ENCODE measurements at regions not wholly inside any gene's neighbourhood (a gene's known extent, or its start where the extent isn't known, plus 50 kb on each side); places are given as distances from the start of the nearest gene placed in this dataset.

- Histone ChIP-seq H3K27ac (no peak overlapping the region), H3K4me3 (no peak overlapping the region), H3K4me1 (no peaks in the 10 kb centered on the region), H3K9me3 (no peaks in the 10 kb centered on the region), H3K4me2 (no peak overlapping the region)
- ChIA-PET POLR2A (no interaction called here), CTCF (interaction anchor here (1.3 to 1.5 kb wide), 2 partner anchors 10 to 23 kb away, joined by 3 read pairs; no protein-coding TSS in a partner anchor)
- no peak for FAIRE-seq
- no peak for DNase-seq (ENCODE audit: low read depth in 1 of 2, low spot score in 1 of 2)
- ATAC-seq = no peak
- 29% methylated on average over 4 of the region's 4 CpGs for WGBS (ENCODE audit: missing lambda C conversion rate)
- no peak for TF ChIP-seq REST (IDR thresholded peaks at IDR 0.05)
- TF ChIP-seq HMGXB4 (CRISPR knock-in tag; IDR thresholded peaks at IDR 0.05; ENCODE audit: borderline replicate concordance) = no peak
- no peak for TF ChIP-seq POLR2AphosphoS2 (conservative IDR thresholded peaks at IDR 0.05; ENCODE audit: low read length)
- TF ChIP-seq BCL3 (IDR thresholded peaks at IDR 0.05) = no peak
- TF ChIP-seq CTCF (IDR thresholded peaks at IDR 0.05) = no peak
- no peak for TF ChIP-seq TFCP2L1 (CRISPR knock-in tag; IDR thresholded peaks at IDR 0.05)
- TF ChIP-seq HOXB13 (CRISPR knock-in tag; IDR thresholded peaks at IDR 0.05; ENCODE audit: low read depth) = no peak
- TF ChIP-seq TP53 (CRISPR knock-in tag; IDR thresholded peaks at IDR 0.05) = no peak
- no peak for TF ChIP-seq MYC (IDR thresholded peaks at IDR 0.05; ENCODE audit: borderline replicate concordance, low read length)
- TF ChIP-seq FOXS1 (CRISPR knock-in tag; IDR thresholded peaks at IDR 0.05) = no peak
- no peak for TF ChIP-seq ZSCAN20 (CRISPR knock-in tag; IDR thresholded peaks at IDR 0.05)
Measured at GRCh38 chr2:7971841-7972240, 710.0 kb upstream of the ID2 start.

GRCh38 chr2:7972670-7973069 is 709.2 kb upstream of the ID2 start:
- POLR2A ChIA-PET = no interaction called here
- Histone ChIP-seq H3K4me1 (no peaks in the 10 kb centered on the region), H3K9me3 (no peaks in the 10 kb centered on the region), H3K4me2 (no peak overlapping the region), H3K27ac (no peak overlapping the region), H3K4me3 (no peak overlapping the region)
- no peak for ATAC-seq
- no peak for TF ChIP-seq HMGXB4 (CRISPR knock-in tag; IDR thresholded peaks at IDR 0.05; ENCODE audit: borderline replicate concordance)
- DNase-seq (ENCODE audit: low read depth in 1 of 2, low spot score in 1 of 2) = no peak
- FAIRE-seq = no peak
- 41% methylated on average over 7 of the region's 7 CpGs for WGBS (ENCODE audit: missing lambda C conversion rate)
- CTCF ChIA-PET = no interaction called here
